Fibroblast of lung (primary cell): ENCODE measurements at regions not wholly inside any gene's neighbourhood (a gene's known extent, or its start where the extent isn't known, plus 50 kb on each side); places are given as distances from the start of the nearest gene placed in this dataset.

Experiments used
- DNase-seq, 2 donors: peaks; one replicate each; pipeline versions ENCODE4 v3.0.0 to v3.0.0-alpha.2; 2010; ENCODE audit warnings: low read depth in 2 of 2
- H2AFZ ChIP-seq: 2 replicates; pipeline ENCODE4 v1.5.1; 2012; ENCODE audit warnings: low read length, control low read depth, inconsistent platforms
- H3K27ac ChIP-seq: 2 replicates; pipeline ENCODE4 v1.5.1; 2011; ENCODE audit warnings: low read length, control low read depth; ENCODE audit not compliant: insufficient read depth
- H3K27me3 ChIP-seq: 2 replicates; pipeline ENCODE4 v1.5.1; 2011; ENCODE audit warnings: mild to moderate bottlenecking, low read length; ENCODE audit not compliant: control insufficient read depth, insufficient read depth
- H3K36me3 ChIP-seq: 2 replicates; pipeline ENCODE4 v1.5.1; 2011; ENCODE audit warnings: low read length; ENCODE audit not compliant: control insufficient read depth, insufficient read depth
- H3K4me1 ChIP-seq: 2 replicates; pipeline ENCODE4 v1.5.1; 2011; ENCODE audit warnings: low read length; ENCODE audit not compliant: control insufficient read depth, insufficient read depth; ENCODE audit errors: extremely low read depth
- H3K4me2 ChIP-seq: 2 replicates; pipeline ENCODE4 v1.5.1; 2011; ENCODE audit warnings: low read length, control low read depth; ENCODE audit not compliant: insufficient read depth; ENCODE audit errors: extremely low read depth
- H3K4me3 ChIP-seq, 4 experiments: fragments of 200-600 bp in 1 of 4; sonication (generic) in 1 of 4; replicated peaks in 1 of 4; 2 replicates each; pipeline ENCODE4 v1.5.1; 2011 to 2016; ENCODE audit warnings: low read length in 4 of 4, low read depth in 3 of 4, mild to moderate bottlenecking in 3 of 4, control low read depth in 2 of 4, inconsistent platforms in 1 of 4, mixed read lengths in 1 of 4; ENCODE audit not compliant: insufficient read depth in 1 of 4; ENCODE audit errors: control extremely low read depth in 1 of 4
- H3K79me2 ChIP-seq: 2 replicates; pipeline ENCODE4 v1.5.1; 2012; ENCODE audit warnings: mild to moderate bottlenecking, low read length, inconsistent platforms; ENCODE audit not compliant: control insufficient read depth, insufficient read depth
- H3K9ac ChIP-seq: 2 replicates; pipeline ENCODE4 v1.5.1; 2011; ENCODE audit warnings: mild to moderate bottlenecking, low read length, control low read depth; ENCODE audit not compliant: insufficient read depth
- H3K9me3 ChIP-seq: 2 replicates; pipeline ENCODE4 v1.5.1; 2012; ENCODE audit warnings: low read depth, low read length; ENCODE audit not compliant: control insufficient read depth, insufficient read depth
- H4K20me1 ChIP-seq: 2 replicates; pipeline ENCODE4 v1.5.1; 2011; ENCODE audit warnings: low read length; ENCODE audit not compliant: control insufficient read depth, insufficient read depth; ENCODE audit errors: extremely low read depth
- CTCF ChIP-seq, 2 donors: IDR thresholded peaks in 1 of 2; conservative IDR thresholded peaks in 1 of 2; 1 replicate in 1 of 2; 2 replicates in 1 of 2; pipeline ENCODE4 v1.5.1; 2011 to 2012; ENCODE audit warnings: low read length in 2 of 2, control low read depth in 1 of 2, inconsistent platforms in 1 of 2, low read depth in 1 of 2, mild to moderate bottlenecking in 1 of 2
- EZH2 ChIP-seq: IDR thresholded peaks from 2 replicates; pipeline ENCODE4 v1.5.1; 2012; ENCODE audit warnings: low read length, control low read depth, mild to moderate bottlenecking; ENCODE audit errors: missing control alignments

- Histone ChIP-seq H3K4me1 (peaks cover 3% of the 10 kb centered on the region), H3K4me3 (no peak overlapping the region), H3K27me3 (no peaks in the 10 kb centered on the region), H3K27ac (no peak overlapping the region), H3K9ac (no peak overlapping the region), H2AFZ (no peak overlapping the region), H3K9me3 (no peaks in the 10 kb centered on the region), H3K36me3 (no peaks in the 10 kb centered on the region), H3K4me2 (no peak overlapping the region), H3K79me2 (no peaks in the 10 kb centered on the region), H4K20me1 (no peaks in the 10 kb centered on the region)
- no peak for TF ChIP-seq EZH2
- no peak for TF ChIP-seq CTCF (conservative IDR thresholded peaks at IDR 0.05 in 1 of 2, IDR thresholded peaks at IDR 0.05 in 1 of 2; ENCODE audit: low read depth in 1 of 2, low read length in 2 of 2)
- DNase-seq, result no peak
Measured at GRCh38 chr6:21870076-21870730, 276.7 kb downstream of the SOX4 start.

- no peak overlapping the region for H3K27ac ChIP-seq
- H4K20me1 ChIP-seq, result no peaks in the 10 kb centered on the region
- no peaks in the 10 kb centered on the region for H3K9me3 ChIP-seq
- no peak overlapping the region for H2AFZ ChIP-seq
- peaks cover 3% of the 10 kb centered on the region for H3K4me1 ChIP-seq
- no peak for DNase-seq
- no peaks in the 10 kb centered on the region for H3K79me2 ChIP-seq
- no peak overlapping the region for H3K9ac ChIP-seq
- no peak overlapping the region for H3K4me2 ChIP-seq
- TF ChIP-seq EZH2 (no peak), CTCF (conservative IDR thresholded peaks at IDR 0.05 in 1 of 2, IDR thresholded peaks at IDR 0.05 in 1 of 2; ENCODE audit: low read depth in 1 of 2, low read length in 2 of 2) (no peak)
- no peaks in the 10 kb centered on the region for H3K36me3 ChIP-seq
- H3K27me3 ChIP-seq, result no peaks in the 10 kb centered on the region
- no peak overlapping the region for H3K4me3 ChIP-seq
Measured at GRCh38 chr6:21871831-21872230, 278.3 kb downstream of the SOX4 start.

- Histone ChIP-seq H3K9ac (no peak overlapping the region), H3K9me3 (no peaks in the 10 kb centered on the region), H4K20me1 (no peaks in the 10 kb centered on the region), H3K36me3 (no peaks in the 10 kb centered on the region), H3K27ac (no peak overlapping the region), H3K4me2 (no peak overlapping the region), H3K27me3 (no peaks in the 10 kb centered on the region), H2AFZ (no peak overlapping the region), H3K79me2 (no peaks in the 10 kb centered on the region), H3K4me3 (no peak overlapping the region), H3K4me1 (peaks cover 3% of the 10 kb centered on the region)
- TF ChIP-seq CTCF (conservative IDR thresholded peaks at IDR 0.05 in 1 of 2, IDR thresholded peaks at IDR 0.05 in 1 of 2; ENCODE audit: low read depth in 1 of 2, low read length in 2 of 2) (no peak), EZH2 (no peak)
- DNase-seq, result no peak
Measured at GRCh38 chr6:21872749-21873148, 279.2 kb downstream of the SOX4 start.
